PC-3 (cell line): ENCODE measurements at regions not wholly inside any gene's neighbourhood (a gene's known extent, or its start where the extent isn't known, plus 50 kb on each side); places are given as distances from the start of the nearest gene placed in this dataset.

Experiments used
- ATAC-seq: fragments of 200-7000 bp; cut with Tn5 transposase; 2 replicates; pipeline ENCODE4 v1.9.1; 2020; ENCODE audit warnings: mild to moderate bottlenecking, moderate library complexity
- BruUV-seq: library from RNA; stranded (reverse); fragments of 400-500 nt; replicated peaks from 2 replicates; lab custom pipeline; 2021; lab: Mats Ljungman, UMichigan
- CTCF ChIA-PET: fragments of 300-600 bp; sonication (Branson Sonifier 250); formaldehyde crosslinking; loops from one replicate; lab custom pipeline; 2022; ENCODE audit warnings: antibody characterized with exemption; lab: Charles Lee
- POLR2A ChIA-PET: fragments of 300-600 bp; sonication (Branson Sonifier 250); formaldehyde crosslinking; loops from one replicate; lab custom pipeline; 2022; ENCODE audit warnings: antibody characterized with exemption; ENCODE audit not compliant: unreplicated experiment; lab: Charles Lee
- DNase-seq: peaks from one replicate; pipeline ENCODE4 v3.0.0-alpha.2; 2015
- H2AFZ ChIP-seq: fragments of 300-600 bp; sonication (generic); 2 replicates; pipeline ENCODE4 v1.6.0; 2016; ENCODE audit warnings: antibody characterized with exemption, low read length
- H3F3A ChIP-seq: fragments of 300-600 bp; sonication (generic); one replicate; pipeline ENCODE4 v1.6.0; 2017; ENCODE audit warnings: antibody characterized with exemption, low read length, control low read depth, mild to moderate bottlenecking; ENCODE audit not compliant: unreplicated experiment
- H3K27ac ChIP-seq: fragments of 300-600 bp; sonication (generic); 2 replicates; pipeline ENCODE4 v1.5.1; 2016; ENCODE audit warnings: mild to moderate bottlenecking, low read length
- H3K27me3 ChIP-seq: fragments of 300-600 bp; sonication (generic); 2 replicates; pipeline ENCODE4 v1.6.1; 2016; ENCODE audit warnings: low read length, mixed read lengths
- H3K36me3 ChIP-seq: fragments of 300-600 bp; sonication (generic); 2 replicates; pipeline ENCODE4 v1.6.1; 2016; ENCODE audit warnings: low read depth, mixed run types, low read length, mixed read lengths
- H3K4me1 ChIP-seq: fragments of 300-600 bp; sonication (generic); 2 replicates; pipeline ENCODE4 v1.5.1; 2016; ENCODE audit warnings: low read length; ENCODE audit not compliant: insufficient read depth
- H3K4me2 ChIP-seq: fragments of 300-600 bp; sonication (generic); 2 replicates; pipeline ENCODE4 v1.6.0; 2016; ENCODE audit warnings: low read length
- H3K4me3 ChIP-seq: fragments of 300-600 bp; sonication (generic); 2 replicates; pipeline ENCODE4 v1.5.1; 2016; ENCODE audit warnings: mild to moderate bottlenecking, low read length, mixed read lengths
- H3K79me2 ChIP-seq: fragments of 300-600 bp; sonication (generic); 2 replicates; pipeline ENCODE4 v1.6.1; 2017; ENCODE audit warnings: low read length, mixed read lengths
- H3K9ac ChIP-seq: fragments of 300-600 bp; sonication (generic); 2 replicates; pipeline ENCODE4 v1.6.0; 2016; ENCODE audit warnings: mild to moderate bottlenecking, low read length
- H3K9me2 ChIP-seq: fragments of 300-600 bp; sonication (generic); replicated peaks from 2 replicates; pipeline ENCODE4 v1.6.1; 2016; ENCODE audit warnings: mixed run types, low read length, mixed read lengths
- H3K9me3 ChIP-seq: fragments of 300-600 bp; sonication (generic); 2 replicates; pipeline ENCODE4 v1.6.1; 2016; ENCODE audit warnings: low read length, mixed read lengths
- H4K20me1 ChIP-seq: fragments of 300-600 bp; sonication (generic); 2 replicates; pipeline ENCODE4 v1.6.1; 2016; ENCODE audit warnings: low read length, mixed read lengths
- EZH2 ChIP-seq: fragments of 300-600 bp; sonication (generic); IDR thresholded peaks from one replicate; pipeline ENCODE4 v1.6.1; 2017; ENCODE audit warnings: antibody characterized with exemption, mild to moderate bottlenecking, low read length; ENCODE audit not compliant: unreplicated experiment
- EZH2phosphoT487 ChIP-seq: fragments of 300-600 bp; sonication (generic); IDR thresholded peaks from 2 replicates; pipeline ENCODE4 v1.6.1; 2018; ENCODE audit warnings: mild to moderate bottlenecking, antibody characterized with exemption, low read length, borderline replicate concordance
- intact Hi-C: fragments of 100-400 bp; cut with micrococcal nuclease; formaldehyde crosslinking; loops from 2 replicates; pipeline ENCODE4 v1.9.0; 2023
- TF ChIP-seq, protein P1 (sequence below): fragments of 300-600 bp; sonication (generic); conservative IDR thresholded peaks from 2 replicates; pipeline ENCODE4 v1.5.1; 2017; ENCODE audit warnings: antibody characterized with exemption, low read depth, mild to moderate bottlenecking, low read length

DNA sequence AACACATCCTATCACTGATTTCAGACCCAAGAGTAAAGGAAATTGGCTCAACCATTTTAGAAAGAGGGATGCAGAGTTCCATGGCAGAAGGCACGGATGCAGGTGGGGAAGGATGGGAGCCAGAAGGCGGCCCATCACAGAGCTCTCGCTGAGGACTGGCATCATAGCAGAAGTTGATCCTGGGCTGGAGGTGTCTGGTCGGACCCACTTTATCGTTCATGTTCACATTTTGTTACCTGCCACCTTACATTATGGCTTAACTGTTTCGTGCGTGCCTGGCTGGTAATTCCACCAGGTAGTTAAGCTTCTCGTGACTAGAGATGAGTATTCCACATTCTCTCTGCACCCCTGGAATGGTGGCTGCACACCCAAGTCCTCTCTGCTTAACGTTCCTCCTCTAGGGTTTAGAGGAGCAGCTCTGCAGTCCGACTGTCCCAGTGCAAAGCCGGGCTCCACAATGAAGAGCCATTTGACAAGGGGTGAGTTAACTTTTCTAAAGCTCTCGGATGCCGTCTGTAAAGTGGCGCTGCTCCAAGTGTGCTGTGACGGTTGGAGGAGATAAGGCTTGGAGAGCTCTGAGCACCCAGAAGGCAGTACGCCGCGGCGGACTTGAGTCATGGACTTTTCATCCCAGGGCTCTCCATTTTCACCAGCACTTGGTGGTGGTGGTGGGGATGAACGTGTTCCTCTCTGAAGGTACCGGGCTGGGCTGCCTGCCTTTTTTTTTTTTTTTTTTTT is 157.1 kb upstream of the SHH start:
- H3K4me2 ChIP-seq, result no peak overlapping the region
- H3K9me3 ChIP-seq, result no peaks in the 10 kb centered on the region
- H3K4me1 ChIP-seq, result peaks cover 4% of the 10 kb centered on the region; the same call in 1 of the 2 replicates
- H3K4me3 ChIP-seq, result no peak overlapping the region
- no peak overlapping the region for H2AFZ ChIP-seq
- H3K27me3 ChIP-seq, result no peaks in the 10 kb centered on the region
- H3K9ac ChIP-seq, result no peak overlapping the region
- no peaks in the 10 kb centered on the region for H4K20me1 ChIP-seq
- ChIA-PET POLR2A (no interaction called here), CTCF (no interaction called here)
- H3F3A ChIP-seq, result no peaks in the 10 kb centered on the region
- no peaks in the 10 kb centered on the region for H3K79me2 ChIP-seq
- DNase-seq, result no peak
- TF ChIP-seq, protein P1, sequence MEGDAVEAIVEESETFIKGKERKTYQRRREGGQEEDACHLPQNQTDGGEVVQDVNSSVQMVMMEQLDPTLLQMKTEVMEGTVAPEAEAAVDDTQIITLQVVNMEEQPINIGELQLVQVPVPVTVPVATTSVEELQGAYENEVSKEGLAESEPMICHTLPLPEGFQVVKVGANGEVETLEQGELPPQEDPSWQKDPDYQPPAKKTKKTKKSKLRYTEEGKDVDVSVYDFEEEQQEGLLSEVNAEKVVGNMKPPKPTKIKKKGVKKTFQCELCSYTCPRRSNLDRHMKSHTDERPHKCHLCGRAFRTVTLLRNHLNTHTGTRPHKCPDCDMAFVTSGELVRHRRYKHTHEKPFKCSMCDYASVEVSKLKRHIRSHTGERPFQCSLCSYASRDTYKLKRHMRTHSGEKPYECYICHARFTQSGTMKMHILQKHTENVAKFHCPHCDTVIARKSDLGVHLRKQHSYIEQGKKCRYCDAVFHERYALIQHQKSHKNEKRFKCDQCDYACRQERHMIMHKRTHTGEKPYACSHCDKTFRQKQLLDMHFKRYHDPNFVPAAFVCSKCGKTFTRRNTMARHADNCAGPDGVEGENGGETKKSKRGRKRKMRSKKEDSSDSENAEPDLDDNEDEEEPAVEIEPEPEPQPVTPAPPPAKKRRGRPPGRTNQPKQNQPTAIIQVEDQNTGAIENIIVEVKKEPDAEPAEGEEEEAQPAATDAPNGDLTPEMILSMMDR, result no peak
- TF ChIP-seq EZH2phosphoT487, result no peak
- TF ChIP-seq EZH2, result no peak
- H3K9me2 ChIP-seq, result no peaks in the 10 kb centered on the region
- no TSS peak for BruUV-seq
- ATAC-seq, result no peak
- no peak overlapping the region for H3K27ac ChIP-seq
- intact Hi-C loops, result loop anchor here (10.0 kb wide), 1 partner anchor 505 kb away; no protein-coding TSS in a partner anchor
- no peaks in the 10 kb centered on the region for H3K36me3 ChIP-seq

DNA sequence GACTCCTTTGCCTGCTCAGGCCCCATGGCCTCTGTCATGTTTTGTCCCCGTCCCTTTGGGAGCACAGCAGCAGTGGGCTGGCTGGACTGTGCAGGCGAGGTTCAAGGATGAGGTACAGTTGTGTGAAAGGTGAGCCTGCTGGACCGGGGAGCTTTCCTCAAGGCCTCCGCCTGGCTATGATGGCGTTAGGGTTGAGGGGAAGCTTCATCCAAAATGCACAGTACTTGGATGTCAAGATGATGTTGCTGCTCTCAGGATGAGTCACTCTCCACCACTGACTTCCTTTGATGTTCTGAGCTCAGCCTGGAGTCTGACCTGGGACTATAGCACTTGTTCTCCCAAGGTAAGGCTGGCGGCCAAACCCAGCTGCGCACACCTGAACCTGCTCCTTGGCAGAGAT is 152.7 kb upstream of the SHH start:
- BruUV-seq, result no TSS peak
- no peaks in the 10 kb centered on the region for H4K20me1 ChIP-seq
- ChIA-PET POLR2A (no interaction called here), CTCF (no interaction called here)
- H3K4me3 ChIP-seq, result no peak overlapping the region
- no peaks in the 10 kb centered on the region for H3K79me2 ChIP-seq
- H3K36me3 ChIP-seq, result no peaks in the 10 kb centered on the region
- no peak overlapping the region for H3K9ac ChIP-seq
- TF ChIP-seq, protein P1, result no peak
- TF ChIP-seq EZH2phosphoT487 (no peak), EZH2 (no peak)
- no peaks in the 10 kb centered on the region for H3F3A ChIP-seq
- intact Hi-C loops, result loop anchor here (10.0 kb wide), 1 partner anchor 510 kb away; no protein-coding TSS in a partner anchor
- H3K4me2 ChIP-seq, result no peak overlapping the region
- peaks cover 34% of the 10 kb centered on the region for H3K4me1 ChIP-seq
- ATAC-seq, result peak; percentile 8; the same call in 1 of the 2 replicates
- peak; percentile 57 for DNase-seq
- H3K27me3 ChIP-seq, result no peaks in the 10 kb centered on the region
- no peaks in the 10 kb centered on the region for H3K9me2 ChIP-seq
- H3K9me3 ChIP-seq, result no peaks in the 10 kb centered on the region
- no peak overlapping the region for H2AFZ ChIP-seq
- H3K27ac ChIP-seq, result no peak overlapping the region

DNA sequence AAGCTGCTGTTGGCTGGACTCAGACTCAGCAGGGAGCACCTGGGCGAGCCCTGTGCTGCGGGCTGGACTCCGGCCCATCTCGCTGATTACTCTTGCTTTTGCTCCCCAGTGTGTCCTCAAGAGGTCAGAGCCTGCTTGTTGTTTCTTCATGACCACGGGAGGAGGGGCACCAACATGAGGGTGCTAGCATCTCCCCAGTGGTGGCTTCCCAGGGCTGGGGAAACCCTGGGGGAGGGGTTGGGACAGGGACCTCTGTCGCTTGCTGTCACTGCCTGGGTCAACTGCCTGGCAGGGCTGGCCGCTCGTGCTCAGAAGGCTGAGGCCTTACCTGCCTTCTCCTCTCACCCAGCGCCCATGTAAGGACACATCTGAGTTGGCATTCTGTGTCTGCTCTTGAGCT is 152.3 kb upstream of the SHH start:
- H4K20me1 ChIP-seq, result no peaks in the 10 kb centered on the region
- H3K36me3 ChIP-seq, result no peaks in the 10 kb centered on the region
- H3K9me3 ChIP-seq, result no peaks in the 10 kb centered on the region
- no peak overlapping the region for H3K9ac ChIP-seq
- H3K79me2 ChIP-seq, result no peaks in the 10 kb centered on the region
- CTCF ChIA-PET, result no interaction called here
- H3K9me2 ChIP-seq, result no peaks in the 10 kb centered on the region
- DNase-seq (no peak), ATAC-seq (no peak)
- H3K4me1 ChIP-seq, result peaks cover 36% of the 10 kb centered on the region
- no peaks in the 10 kb centered on the region for H3F3A ChIP-seq
- POLR2A ChIA-PET, result no interaction called here
- TF ChIP-seq, protein P1, result no peak
- TF ChIP-seq EZH2phosphoT487 (no peak), EZH2 (no peak)
- intact Hi-C loops, result loop anchor here (5.0 to 10.0 kb wide), 3 partner anchors 82 to 510 kb away; partner anchors contain the start of gene SHH
- H3K4me3 ChIP-seq, result no peak overlapping the region
- no peak overlapping the region for H3K4me2 ChIP-seq
- no peak overlapping the region for H3K27ac ChIP-seq
- no peak overlapping the region for H2AFZ ChIP-seq
- no peaks in the 10 kb centered on the region for H3K27me3 ChIP-seq
- BruUV-seq, result no TSS peak
